HCT116 (cell line): ENCODE measurements at regions not wholly inside any gene's neighbourhood (a gene's known extent, or its start where the extent isn't known, plus 50 kb on each side); places are given as distances from the start of the nearest gene placed in this dataset.

ENCODE experiments used
- ATAC-seq: fragments of 200-7000 bp; cut with Tn5 transposase; 2 replicates; pipeline ENCODE4 v1.9.1; 2020; ENCODE audit warnings: mild to moderate bottlenecking, moderate library complexity
- BruUV-seq: library from RNA; stranded (reverse); fragments of 400-500 nt; replicated peaks from 2 replicates; lab custom pipeline; 2021; lab: Mats Ljungman, UMichigan
- CTCF ChIA-PET: fragments of 300-600 bp; sonication (Branson Sonifier 250); formaldehyde crosslinking; loops from one replicate; lab custom pipeline; 2021; ENCODE audit warnings: antibody characterized with exemption; lab: Charles Lee
- POLR2A ChIA-PET: fragments of 300-600, 350-600 bp; sonication (Branson Sonifier 250); formaldehyde crosslinking; loops from one replicate; lab custom pipeline; 2021; ENCODE audit warnings: antibody characterized with exemption; lab: Charles Lee
- RAD21 ChIA-PET, 2 experiments: fragments of 300-600 bp; sonication (Branson Sonifier 250); formaldehyde crosslinking; loops; one replicate each; lab custom pipeline; 2023; ENCODE audit warnings: low total read pairs in 2 of 2; ENCODE audit not compliant: uncharacterized antibody in 2 of 2, unreplicated experiment in 2 of 2, low non-redundant PET in 1 of 2; lab: Charles Lee
- DNase-seq: peaks from one replicate; pipeline ENCODE4 v3.0.0-alpha.2; 2010; ENCODE audit warnings: low read depth, low spot score
- H2AFZ ChIP-seq: fragments of 200-600 bp; shearing (Covaris generic), sonication (generic); 2 replicates; pipeline ENCODE4 v1.6.1; 2017; ENCODE audit warnings: low read depth, mixed run types, mixed read lengths, antibody characterized with exemption, low read length; ENCODE audit not compliant: poor library complexity, severe bottlenecking
- H3K27ac ChIP-seq: 2 replicates; pipeline ENCODE4 v1.5.1; 2012; ENCODE audit warnings: low read depth, low read length
- H3K27me3 ChIP-seq: fragments of 200-600 bp; sonication (generic); 2 replicates; pipeline ENCODE4 v1.6.1; 2016; ENCODE audit warnings: mixed run types, low read length, mixed read lengths; ENCODE audit not compliant: insufficient read depth
- H3K36me3 ChIP-seq, 2 experiments: fragments of 200-500 bp in 1 of 2; fragments of 200-600 bp in 1 of 2; sonication (Bioruptor generic) in 1 of 2; sonication (generic) in 1 of 2; 2 replicates each; pipeline versions ENCODE4 v1.5.1 to v1.6.1; 2014 to 2016; ENCODE audit warnings: low read length in 2 of 2, inconsistent platforms in 1 of 2, mixed read lengths in 1 of 2, mixed run types in 1 of 2; ENCODE audit not compliant: insufficient read depth in 2 of 2, control insufficient read depth in 1 of 2
- H3K4me1 ChIP-seq, 2 experiments: fragments of 200-600 bp in 1 of 2; sonication (generic) in 1 of 2; 2 replicates each; pipeline versions ENCODE4 v1.5.1 to v1.6.1; 2012 to 2017; ENCODE audit warnings: low read length in 2 of 2, inconsistent platforms in 1 of 2, mild to moderate bottlenecking in 1 of 2, mixed read lengths in 1 of 2, mixed run types in 1 of 2, moderate library complexity in 1 of 2; ENCODE audit not compliant: insufficient read depth in 2 of 2, control insufficient read depth in 1 of 2
- H3K4me2 ChIP-seq: fragments of 200-600 bp; sonication (generic); 2 replicates; pipeline ENCODE4 v1.6.1; 2017; ENCODE audit warnings: mixed run types, low read length, mixed read lengths
- H3K4me3 ChIP-seq, 2 experiments: fragments of 200-600 bp in 1 of 2; sonication (generic) in 1 of 2; replicated peaks in 1 of 2; 2 replicates each; pipeline ENCODE4 v1.5.1; 2011 to 2016; ENCODE audit warnings: low read length in 2 of 2, control low read depth in 1 of 2, low read depth in 1 of 2, mild to moderate bottlenecking in 1 of 2, mixed read lengths in 1 of 2, mixed run types in 1 of 2
- H3K79me2 ChIP-seq: fragments of 200-600 bp; sonication (generic); 2 replicates; pipeline ENCODE4 v1.6.1; 2017; ENCODE audit warnings: mild to moderate bottlenecking, mixed run types, low read length, moderate library complexity, mixed read lengths; ENCODE audit not compliant: insufficient read depth
- H3K9ac ChIP-seq: fragments of 200-600 bp; sonication (generic); 2 replicates; pipeline ENCODE4 v1.6.1; 2016; ENCODE audit warnings: low read length, mixed read lengths
- H3K9me2 ChIP-seq: fragments of 200-600 bp; sonication (generic), shearing (Covaris generic); 2 replicates; pipeline ENCODE4 v1.6.1; 2017; ENCODE audit warnings: mixed run types, mild to moderate bottlenecking, moderate library complexity; ENCODE audit not compliant: insufficient read depth
- H3K9me3 ChIP-seq, 2 experiments: fragments of 200-500 bp in 1 of 2; fragments of 200-600 bp in 1 of 2; sonication (Bioruptor generic) in 1 of 2; sonication (generic) in 1 of 2; 2 replicates each; pipeline ENCODE4 v1.6.1; 2014 to 2017; ENCODE audit warnings: low read length in 2 of 2, mixed read lengths in 2 of 2, inconsistent platforms in 1 of 2, low read depth in 1 of 2, mild to moderate bottlenecking in 1 of 2, mixed run types in 1 of 2, moderate library complexity in 1 of 2; ENCODE audit not compliant: control insufficient read depth in 1 of 2, insufficient read depth in 1 of 2
- H4K20me1 ChIP-seq: fragments of 200-600 bp; sonication (generic), shearing (Covaris generic); 2 replicates; pipeline ENCODE4 v1.6.1; 2017; ENCODE audit warnings: mixed run types, mild to moderate bottlenecking, moderate library complexity; ENCODE audit not compliant: insufficient read depth
- CBX3 ChIP-seq: IDR thresholded peaks from 2 replicates; pipeline ENCODE4 v1.6.1; 2012; ENCODE audit warnings: low read depth
- TCF7L2 ChIP-seq: IDR thresholded peaks from 2 replicates; pipeline ENCODE4 v1.7.0; 2011; ENCODE audit warnings: borderline replicate concordance, inconsistent platforms; ENCODE audit not compliant: insufficient read depth, insufficient read length; ENCODE audit errors: extremely low read depth
- YY1 ChIP-seq: IDR thresholded peaks from 2 replicates; pipeline ENCODE4 v1.6.1; 2011; ENCODE audit warnings: low read length, low read depth, moderate library complexity, mild to moderate bottlenecking; ENCODE audit not compliant: insufficient replicate concordance; ENCODE audit errors: extremely low read depth
- ZNF274 ChIP-seq: fragments of 200-500 bp; sonication (Bioruptor generic); IDR thresholded peaks from 2 replicates; pipeline ENCODE4 v1.6.1; 2014; ENCODE audit warnings: mild to moderate bottlenecking, low read depth, low read length, inconsistent platforms
- intact Hi-C: fragments of 100-400 bp; cut with micrococcal nuclease; formaldehyde crosslinking; loops from 2 replicates; pipeline ENCODE4 v1.10.0; 2022
- TF ChIP-seq, protein P1 (sequence below), 3 experiments: fragments of 200-600 bp in 1 of 3; sonication (generic) in 1 of 3; IDR thresholded peaks in 2 of 3; conservative IDR thresholded peaks in 1 of 3; 2 replicates each; pipeline ENCODE4 v1.5.1; 2012 to 2017; ENCODE audit warnings: low read depth in 2 of 3, low read length in 2 of 3, antibody characterized with exemption in 1 of 3, borderline replicate concordance in 1 of 3, control low read depth in 1 of 3, mild to moderate bottlenecking in 1 of 3, mixed read lengths in 1 of 3, mixed run types in 1 of 3, moderate library complexity in 1 of 3; ENCODE audit not compliant: insufficient read depth in 1 of 3

DNA sequence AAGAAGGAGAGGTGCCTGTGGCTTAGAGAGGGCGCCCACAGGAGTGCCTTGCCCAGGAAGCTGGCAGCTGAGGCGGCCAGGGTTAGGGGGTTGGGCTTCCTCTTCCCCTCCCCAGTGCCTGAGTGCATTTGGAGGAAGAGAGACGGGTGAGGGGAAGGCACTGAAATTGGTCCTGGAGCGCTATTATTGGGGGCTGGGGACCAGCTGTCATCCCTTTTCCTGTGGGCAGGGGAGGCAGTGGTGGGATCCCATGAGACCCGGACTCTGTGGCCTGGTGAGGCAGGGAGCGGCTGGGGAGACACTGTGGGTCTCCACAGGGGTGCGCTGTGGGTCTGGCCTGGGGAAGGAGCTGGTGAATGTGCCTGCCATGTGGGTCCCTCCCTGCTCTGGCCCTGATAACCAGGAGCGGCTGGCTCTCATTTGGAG, 259.7 kb downstream of the SEC14L1 start:
- H3K4me3 ChIP-seq, result no peak overlapping the region
- H3K9me2 ChIP-seq, result no peaks in the 10 kb centered on the region
- peak; percentile 67 for ATAC-seq
- RAD21 ChIA-PET, result no interaction called here
- intact Hi-C loops, result no loop called here
- POLR2A ChIA-PET, result no interaction called here
- no peak overlapping the region for H2AFZ ChIP-seq
- H3K36me3 ChIP-seq, result 0 out of 4 replicates have a peak, but pooled peaks cover 0 to 2% of the 10 kb centered on the region in 2 experiments
- no peaks in the 10 kb centered on the region for H3K27me3 ChIP-seq
- no peaks in the 10 kb centered on the region; the same call in 1 of the 2 replicates for H4K20me1 ChIP-seq
- peaks cover 86% of the 10 kb centered on the region for H3K79me2 ChIP-seq
- peaks cover 0 to 5% of the 10 kb centered on the region in 2 experiments; a peak in 2 of 4 replicates for H3K4me1 ChIP-seq
- no peak overlapping the region for H3K4me2 ChIP-seq
- no peak overlapping the region for H3K9ac ChIP-seq
- TF ChIP-seq, protein P1, sequence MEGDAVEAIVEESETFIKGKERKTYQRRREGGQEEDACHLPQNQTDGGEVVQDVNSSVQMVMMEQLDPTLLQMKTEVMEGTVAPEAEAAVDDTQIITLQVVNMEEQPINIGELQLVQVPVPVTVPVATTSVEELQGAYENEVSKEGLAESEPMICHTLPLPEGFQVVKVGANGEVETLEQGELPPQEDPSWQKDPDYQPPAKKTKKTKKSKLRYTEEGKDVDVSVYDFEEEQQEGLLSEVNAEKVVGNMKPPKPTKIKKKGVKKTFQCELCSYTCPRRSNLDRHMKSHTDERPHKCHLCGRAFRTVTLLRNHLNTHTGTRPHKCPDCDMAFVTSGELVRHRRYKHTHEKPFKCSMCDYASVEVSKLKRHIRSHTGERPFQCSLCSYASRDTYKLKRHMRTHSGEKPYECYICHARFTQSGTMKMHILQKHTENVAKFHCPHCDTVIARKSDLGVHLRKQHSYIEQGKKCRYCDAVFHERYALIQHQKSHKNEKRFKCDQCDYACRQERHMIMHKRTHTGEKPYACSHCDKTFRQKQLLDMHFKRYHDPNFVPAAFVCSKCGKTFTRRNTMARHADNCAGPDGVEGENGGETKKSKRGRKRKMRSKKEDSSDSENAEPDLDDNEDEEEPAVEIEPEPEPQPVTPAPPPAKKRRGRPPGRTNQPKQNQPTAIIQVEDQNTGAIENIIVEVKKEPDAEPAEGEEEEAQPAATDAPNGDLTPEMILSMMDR (IDR thresholded peaks at IDR 0.05 in 2 of 3, conservative IDR thresholded peaks at IDR 0.05 in 1 of 3; ENCODE audit: borderline replicate concordance in 1 of 3, insufficient read depth in 1 of 3, low read depth in 2 of 3, low read length in 2 of 3), result peak in 1 of 3 experiments; percentile 35; a peak in 2 of 6 replicates
- TF ChIP-seq CBX3, result no peak
- no peak for TF ChIP-seq YY1
- TF ChIP-seq, all 23 proteins: peak for 1
- CTCF ChIA-PET, result interaction anchor here (0.6 to 1.1 kb wide), 3 partner anchors 9 to 69 kb away, joined by 3 read pairs; no protein-coding TSS in a partner anchor
- Histone ChIP-seq H3K9me3 (no peaks in the 10 kb centered on the region), H3K27ac (no peak overlapping the region)
- DNase-seq, result no peak
- BruUV-seq, result no TSS peak

DNA sequence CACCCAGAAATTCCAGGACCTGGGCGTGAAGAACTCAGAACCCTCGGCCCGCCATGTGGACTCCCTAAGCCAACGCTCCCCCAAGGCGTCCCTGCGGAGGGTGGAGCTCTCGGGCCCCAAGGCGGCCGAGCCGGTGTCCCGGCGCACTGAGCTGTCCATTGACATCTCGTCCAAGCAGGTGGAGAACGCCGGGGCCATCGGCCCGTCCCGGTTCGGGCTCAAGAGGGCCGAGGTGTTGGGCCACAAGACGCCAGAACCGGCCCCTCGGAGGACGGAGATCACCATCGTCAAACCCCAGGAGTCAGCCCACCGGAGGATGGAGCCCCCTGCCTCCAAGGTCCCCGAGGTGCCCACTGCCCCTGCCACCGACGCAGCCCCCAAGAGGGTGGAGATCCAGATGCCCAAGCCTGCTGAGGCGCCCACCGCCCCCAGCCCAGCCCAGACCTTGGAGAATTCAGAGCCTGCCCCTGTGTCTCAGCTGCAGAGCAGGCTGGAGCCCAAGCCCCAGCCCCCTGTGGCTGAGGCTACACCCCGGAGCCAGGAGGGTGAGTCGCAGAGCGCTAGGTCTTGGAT, 261.5 kb downstream of the SEC14L1 start:
- Histone ChIP-seq H3K27me3 (no peaks in the 10 kb centered on the region), H3K36me3 (0 out of 4 replicates have a peak, but pooled peaks cover 0 to 2% of the 10 kb centered on the region in 2 experiments), H3K9me3 (no peaks in the 10 kb centered on the region), H3K9me2 (no peaks in the 10 kb centered on the region), H2AFZ (no peak overlapping the region), H3K4me3 (no peak overlapping the region), H3K79me2 (peaks cover 83% of the 10 kb centered on the region), H4K20me1 (no peaks in the 10 kb centered on the region; the same call in 1 of the 2 replicates), H3K4me2 (no peak overlapping the region), H3K4me1 (peaks cover 0 to 5% of the 10 kb centered on the region in 2 experiments; a peak in 2 of 4 replicates), H3K9ac (no peak overlapping the region), H3K27ac (no peak overlapping the region)
- DNase-seq (no peak), ATAC-seq (no peak)
- intact Hi-C loops, result no loop called here
- TSS peak; percentile 34 for BruUV-seq
- ChIA-PET RAD21 (no interaction called here), CTCF (no interaction called here), POLR2A (no interaction called here)
- no peak for TF ChIP-seq ZNF274
- no peak for TF ChIP-seq TCF7L2
